KBM-7 (cell line): ENCODE measurements at regions not wholly inside any gene's neighbourhood (a gene's known extent, or its start where the extent isn't known, plus 50 kb on each side); places are given as distances from the start of the nearest gene placed in this dataset.

Source experiments
- DNase-seq: peaks from one replicate; pipeline ENCODE4 v3.0.0-alpha.2; 2015
- in situ Hi-C: fragments of 300-500 bp; cut with MboI; formaldehyde crosslinking; loops from 2 replicates; pipeline ENCODE4 v1.14.3; 2020; ENCODE audit warnings: low sequenced_read_pairs, low pct_unique_long_range_greater_than_20kb, mixed read lengths

- DNase-seq = no peak
- in situ Hi-C loops = no loop called here
These were observed 172.3 kb upstream of the TBCA start for GRCh38 chr5:77948476-77948875.

- in situ Hi-C loops = no loop called here
- no peak for DNase-seq
These were observed 170.9 kb upstream of the TBCA start for GRCh38 chr5:77947041-77947428.

GRCh38 chr5:77946381-77947040 lies 170.4 kb upstream of the TBCA start:
- DNase-seq = no peak
- in situ Hi-C loops = no loop called here

- DNase-seq = no peak
- in situ Hi-C loops = no loop called here
These were observed 169.7 kb upstream of the TBCA start for GRCh38 chr5:77945874-77946273.

GRCh38 chr5:77944757-77945340 lies 168.7 kb upstream of the TBCA start:
- in situ Hi-C loops = no loop called here
- no peak for DNase-seq

- in situ Hi-C loops = no loop called here
- no peak for DNase-seq
These were observed 167.7 kb upstream of the TBCA start for GRCh38 chr5:77943851-77944250.

GRCh38 chr5:77942578-77943239 lies 166.6 kb upstream of the TBCA start:
- in situ Hi-C loops = no loop called here

GRCh38 chr5:77937015-77937908 lies 161.1 kb upstream of the TBCA start:
- DNase-seq = peak; percentile 41

More at GRCh38 chr5:77942578-77943239, 166.6 kb upstream of the TBCA start:
- DNase-seq = no peak

GRCh38 chr5:77936365-77936693 lies 160.2 kb upstream of the TBCA start:
- in situ Hi-C loops = no loop called here
- no peak for DNase-seq

More at GRCh38 chr5:77937015-77937908, 161.1 kb upstream of the TBCA start:
- in situ Hi-C loops = no loop called here

- in situ Hi-C loops = no loop called here
- DNase-seq = peak; percentile 81
These were observed 159.6 kb upstream of the TBCA start for GRCh38 chr5:77935506-77936364.

- DNase-seq = no peak
- in situ Hi-C loops = no loop called here
These were observed 152.7 kb upstream of the TBCA start for GRCh38 chr5:77928776-77929300.

GRCh38 chr5:77926337-77926736 lies 150.2 kb upstream of the TBCA start:
- in situ Hi-C loops = no loop called here
- DNase-seq = no peak

GRCh38 chr5:77925503-77925902 lies 149.4 kb upstream of the TBCA start:
- DNase-seq = no peak
- in situ Hi-C loops = no loop called here

- in situ Hi-C loops = no loop called here
- DNase-seq = peak; percentile 6
These were observed 147.9 kb upstream of the TBCA start for GRCh38 chr5:77924081-77924480.

GRCh38 chr5:77923666-77924065 lies 147.5 kb upstream of the TBCA start:
- no peak for DNase-seq
- in situ Hi-C loops = no loop called here

GRCh38 chr5:77921094-77921768 lies 145.1 kb upstream of the TBCA start:
- in situ Hi-C loops = no loop called here
- DNase-seq = no peak

- in situ Hi-C loops = no loop called here
These were observed 144.4 kb upstream of the TBCA start for GRCh38 chr5:77920359-77921058.

GRCh38 chr5:77915346-77915745 lies 139.2 kb upstream of the TBCA start:
- no peak for DNase-seq
- in situ Hi-C loops = no loop called here

More at GRCh38 chr5:77920359-77921058, 144.4 kb upstream of the TBCA start:
- no peak for DNase-seq
